Astrocyte of the cerebellum (primary cell): ENCODE measurements at regions not wholly inside any gene's neighbourhood (a gene's known extent, or its start where the extent isn't known, plus 50 kb on each side); places are given as distances from the start of the nearest gene placed in this dataset.

Experiments
- DNase-seq: peaks from one replicate; pipeline ENCODE4 v3.0.0-alpha.2; 2011; ENCODE audit warnings: low read depth
- H3K4me3 ChIP-seq: 2 replicates; pipeline ENCODE4 v1.5.1; 2011; ENCODE audit warnings: mild to moderate bottlenecking, low read depth, low read length, moderate library complexity
- in situ Hi-C: cut with HindIII; loops from 2 replicates; pipeline ENCODE4 v1.10.0; 2017; ENCODE audit warnings: low sequenced_read_pairs
- TF ChIP-seq, protein P1 (sequence below): IDR thresholded peaks from 2 replicates; pipeline ENCODE4 v1.5.1; 2012; ENCODE audit warnings: low read length, low read depth, moderate library complexity, mild to moderate bottlenecking; ENCODE audit errors: missing control alignments

DNA sequence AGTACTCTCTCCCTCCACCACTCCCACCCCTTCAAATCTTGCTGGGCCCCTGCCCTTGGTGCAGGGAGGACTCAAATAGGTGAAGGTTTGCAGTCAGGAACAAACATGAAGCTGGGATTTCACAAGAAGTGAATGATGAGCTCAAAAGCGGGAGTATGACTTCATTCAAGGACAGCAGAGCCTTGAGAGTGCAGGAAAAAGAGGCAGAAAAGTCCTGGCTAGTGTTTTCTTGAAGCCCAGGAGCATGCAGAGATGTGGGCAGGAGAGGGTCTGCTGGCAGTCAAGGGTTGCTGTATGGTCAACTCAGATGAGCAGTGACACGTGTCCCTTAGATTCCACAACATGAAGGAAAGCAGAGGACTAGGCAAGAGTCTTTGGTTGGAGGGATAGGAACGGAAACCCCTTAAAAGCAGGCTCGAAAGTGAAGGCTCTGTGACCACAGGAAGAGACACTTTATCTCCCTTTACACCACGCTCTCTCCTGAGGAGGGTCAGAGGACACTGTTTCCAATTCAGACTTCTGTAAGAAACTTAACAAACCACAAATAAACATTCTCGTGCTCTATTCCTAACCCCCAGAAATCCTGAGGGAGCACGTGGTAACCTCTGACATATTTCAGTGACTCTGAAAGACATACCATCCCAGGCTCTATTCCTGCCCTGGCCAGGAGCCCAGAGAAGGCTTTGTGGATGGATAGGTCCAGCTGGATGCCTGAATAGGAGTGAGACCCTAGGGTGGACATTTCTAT lies 168.0 kb upstream of the NDN start:
- DNase-seq, result no peak
- H3K4me3 ChIP-seq, result no peak overlapping the region
- in situ Hi-C loops, result no loop called here
- TF ChIP-seq, protein P1, sequence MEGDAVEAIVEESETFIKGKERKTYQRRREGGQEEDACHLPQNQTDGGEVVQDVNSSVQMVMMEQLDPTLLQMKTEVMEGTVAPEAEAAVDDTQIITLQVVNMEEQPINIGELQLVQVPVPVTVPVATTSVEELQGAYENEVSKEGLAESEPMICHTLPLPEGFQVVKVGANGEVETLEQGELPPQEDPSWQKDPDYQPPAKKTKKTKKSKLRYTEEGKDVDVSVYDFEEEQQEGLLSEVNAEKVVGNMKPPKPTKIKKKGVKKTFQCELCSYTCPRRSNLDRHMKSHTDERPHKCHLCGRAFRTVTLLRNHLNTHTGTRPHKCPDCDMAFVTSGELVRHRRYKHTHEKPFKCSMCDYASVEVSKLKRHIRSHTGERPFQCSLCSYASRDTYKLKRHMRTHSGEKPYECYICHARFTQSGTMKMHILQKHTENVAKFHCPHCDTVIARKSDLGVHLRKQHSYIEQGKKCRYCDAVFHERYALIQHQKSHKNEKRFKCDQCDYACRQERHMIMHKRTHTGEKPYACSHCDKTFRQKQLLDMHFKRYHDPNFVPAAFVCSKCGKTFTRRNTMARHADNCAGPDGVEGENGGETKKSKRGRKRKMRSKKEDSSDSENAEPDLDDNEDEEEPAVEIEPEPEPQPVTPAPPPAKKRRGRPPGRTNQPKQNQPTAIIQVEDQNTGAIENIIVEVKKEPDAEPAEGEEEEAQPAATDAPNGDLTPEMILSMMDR, result no peak

DNA sequence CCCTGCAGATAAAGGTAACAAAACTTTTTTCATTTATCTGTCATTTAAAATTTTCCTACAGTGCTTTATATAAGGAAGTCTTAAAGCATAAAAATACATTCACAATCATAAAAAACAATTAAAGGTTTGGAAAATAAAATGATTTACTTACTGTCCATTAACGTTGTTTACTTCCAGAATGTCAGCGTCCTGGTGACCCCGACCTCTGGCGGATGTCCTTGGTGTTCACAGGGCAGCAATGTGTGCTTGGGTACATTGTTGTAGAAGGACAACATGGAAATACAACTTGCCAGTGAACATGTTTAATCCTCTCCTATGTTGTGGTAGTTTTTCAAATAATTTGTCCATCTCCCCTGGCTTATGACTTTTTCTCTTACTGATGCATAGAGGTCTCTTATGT lies 168.8 kb upstream of the NDN start:
- in situ Hi-C loops, result no loop called here
- H3K4me3 ChIP-seq, result no peak overlapping the region
- no peak for DNase-seq
- TF ChIP-seq, protein P1, result no peak

DNA sequence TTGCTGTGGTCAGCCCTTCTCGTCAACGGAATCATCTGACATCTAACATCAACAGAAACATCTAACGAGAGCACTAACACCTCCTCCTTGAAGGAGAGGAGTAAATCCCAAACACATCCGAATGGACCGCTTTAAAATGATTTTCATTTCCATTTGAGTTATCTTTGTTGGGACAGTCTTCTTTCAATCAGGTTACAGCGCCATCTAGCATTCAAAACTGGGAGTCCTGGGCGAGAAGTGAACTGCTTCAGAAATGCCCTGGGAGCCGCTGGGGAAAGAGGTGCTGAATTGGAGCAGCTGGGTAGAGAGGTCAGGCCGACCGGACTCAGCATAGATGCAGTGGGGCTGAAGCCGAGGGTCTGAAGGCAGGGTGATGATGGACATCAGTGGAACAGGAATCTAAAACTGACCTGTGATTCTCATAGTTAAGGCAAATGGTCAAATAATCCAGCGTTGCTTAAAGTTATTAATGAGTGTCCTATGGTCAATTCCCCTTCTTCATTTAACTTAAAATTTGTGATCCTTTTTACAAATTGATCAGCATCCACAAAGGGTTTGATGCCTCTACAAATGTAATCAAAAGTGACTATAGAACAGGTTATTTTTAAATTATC lies 170.0 kb upstream of the NDN start:
- in situ Hi-C loops, result no loop called here
- no peak overlapping the region for H3K4me3 ChIP-seq
- TF ChIP-seq, protein P1, result peak; percentile 44
- DNase-seq, result peak; percentile 3

DNA sequence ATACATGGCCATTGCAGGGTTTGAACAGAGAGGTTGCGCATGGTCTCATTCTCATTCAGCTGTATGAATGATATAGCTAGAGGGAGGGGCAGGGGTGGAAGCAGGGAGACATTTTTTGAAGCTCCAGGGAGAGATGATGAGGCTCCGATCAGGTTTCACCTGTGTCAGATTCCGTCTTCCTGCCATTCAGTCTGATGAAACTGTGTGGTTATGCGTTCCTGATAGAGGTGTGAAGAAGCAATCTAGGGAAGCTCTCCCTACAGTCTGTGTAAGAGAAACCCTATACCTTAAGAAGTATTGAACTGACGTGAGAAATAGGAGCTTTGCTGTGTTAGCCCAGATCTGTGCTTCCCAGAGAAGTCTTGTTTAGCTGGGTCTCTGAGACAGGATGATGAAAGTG lies 171.9 kb upstream of the NDN start:
- no peak overlapping the region for H3K4me3 ChIP-seq
- no peak for DNase-seq
- in situ Hi-C loops, result no loop called here
- TF ChIP-seq, protein P1, result no peak

DNA sequence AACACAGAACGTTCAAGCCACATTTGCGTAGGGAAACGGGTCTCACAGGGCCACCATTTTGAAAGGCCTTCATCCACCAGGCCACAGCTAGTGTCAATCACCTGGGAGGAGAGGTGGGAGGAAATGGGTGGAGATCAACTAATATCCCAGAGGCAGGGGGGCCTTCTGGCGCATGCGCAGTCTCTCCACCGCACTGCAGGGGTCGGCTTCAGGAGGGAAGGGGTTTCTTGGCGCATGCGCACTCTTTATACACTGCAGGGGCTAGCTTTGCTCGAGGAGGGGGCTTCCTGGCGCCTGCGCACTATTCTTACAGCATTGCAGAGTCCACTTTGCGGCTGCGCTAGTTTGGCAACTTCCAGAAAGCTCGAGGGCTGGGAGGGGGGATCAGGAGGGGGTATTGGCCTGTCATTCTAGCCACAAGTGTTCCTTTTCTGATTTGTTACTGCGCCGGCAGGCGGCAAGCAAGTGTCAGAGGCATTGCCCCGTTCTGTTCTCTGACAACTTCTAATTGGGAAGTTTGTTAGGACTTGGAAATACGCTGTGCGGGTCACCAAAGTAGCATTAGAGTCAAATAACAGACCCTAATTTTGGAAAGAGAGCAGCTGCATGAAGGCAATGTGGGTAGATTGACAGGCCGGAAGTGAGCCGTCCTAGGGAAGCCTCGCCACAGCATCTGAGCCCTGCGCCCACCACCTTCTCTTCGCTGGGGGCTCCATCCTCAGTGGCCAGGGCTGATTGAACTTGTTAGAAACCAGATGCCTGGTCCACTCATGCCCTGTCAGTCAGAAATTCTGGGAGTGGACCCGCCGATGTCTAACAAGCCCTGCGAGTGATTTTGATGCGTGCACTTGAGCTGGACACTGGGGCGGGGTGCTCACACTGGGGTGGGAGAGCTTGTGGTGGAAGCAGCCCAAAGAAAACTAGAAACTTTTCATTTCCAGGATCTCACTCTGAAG lies 173.5 kb upstream of the NDN start:
- H3K4me3 ChIP-seq, result no peak overlapping the region
- DNase-seq, result no peak
- TF ChIP-seq, protein P1, result no peak
- in situ Hi-C loops, result no loop called here

DNA sequence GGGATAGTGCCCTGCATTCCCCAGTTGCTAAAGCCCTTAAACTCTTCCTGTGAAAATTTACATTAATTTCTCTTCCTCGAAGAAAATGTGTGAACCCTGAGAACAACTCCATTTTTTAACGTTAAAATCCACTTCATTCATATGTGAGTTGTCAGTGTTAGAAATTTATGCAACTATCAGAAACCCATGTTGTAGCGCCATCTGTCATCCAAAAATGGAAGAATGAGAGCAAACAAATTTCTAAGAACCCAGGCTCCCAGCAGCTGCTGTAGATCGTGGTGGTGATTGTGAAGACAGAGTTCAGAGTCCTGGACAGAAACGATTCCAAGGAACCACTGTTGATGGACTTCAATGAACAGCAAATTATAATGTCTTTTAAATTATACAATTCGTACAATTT lies 179.7 kb upstream of the NDN start:
- DNase-seq, result no peak
- H3K4me3 ChIP-seq, result no peak overlapping the region
- in situ Hi-C loops, result no loop called here

More for the DNA sequence above, 179.7 kb upstream of the NDN start:
- TF ChIP-seq, protein P1, result peak; percentile 24
